Naive thymus-derived CD4-positive, alpha-beta T cell (primary cell): ENCODE measurements at regions not wholly inside any gene's neighbourhood (a gene's known extent, or its start where the extent isn't known, plus 50 kb on each side); places are given as distances from the start of the nearest gene placed in this dataset.
"Not testable (repeated sequence)": the region's sequence is repeated elsewhere in the genome, so short reads cannot be mapped to it uniquely, and the experiment has no call there.

Experiments
- ATAC-seq: fragments of 150-1000 bp; cut with Tn5 transposase; 2 replicates; pipeline ENCODE4 v1.10.0; 2021; ENCODE audit warnings: mild to moderate bottlenecking, moderate library complexity
- CTCF ChIA-PET: fragments of 350-600 bp; sonication (Branson Sonifier 250); formaldehyde crosslinking; loops from one replicate; lab custom pipeline; 2021; ENCODE audit warnings: antibody characterized with exemption; lab: Charles Lee
- POLR2A ChIA-PET: fragments of 350-600 bp; sonication (Branson Sonifier 250); formaldehyde crosslinking; loops from one replicate; lab custom pipeline; 2021; ENCODE audit warnings: antibody characterized with exemption, inconsistent platforms; lab: Charles Lee
- DNase-seq, 9 donors: peaks; one replicate each; pipeline versions ENCODE4 v3.0.0 to v3.0.0-alpha.2; 2020 to 2022; ENCODE audit warnings: mixed read lengths in 1 of 9
- H3K27ac ChIP-seq: one replicate; pipeline ENCODE4 v1.7.0; 2013; ENCODE audit warnings: mild to moderate bottlenecking, low read depth, low read length, moderate library complexity
- H3K27me3 ChIP-seq, 2 donors: one replicate each; pipeline ENCODE4 v1.7.0; 2013; ENCODE audit warnings: low read length in 2 of 2, mild to moderate bottlenecking in 2 of 2, moderate library complexity in 2 of 2; ENCODE audit not compliant: control insufficient read depth in 2 of 2, insufficient read depth in 2 of 2
- H3K36me3 ChIP-seq, 3 experiments: 1 replicate in 2 of 3; 2 replicates in 1 of 3; pipeline ENCODE4 v1.7.0; 2013; ENCODE audit warnings: low read length in 3 of 3, mild to moderate bottlenecking in 3 of 3, moderate library complexity in 1 of 3; ENCODE audit not compliant: insufficient read depth in 3 of 3, control insufficient read depth in 2 of 3
- H3K4me1 ChIP-seq, 2 donors: one replicate each; pipeline ENCODE4 v1.7.0; 2013; ENCODE audit warnings: low read length in 2 of 2, mild to moderate bottlenecking in 2 of 2, moderate library complexity in 1 of 2; ENCODE audit not compliant: control insufficient read depth in 2 of 2, insufficient read depth in 2 of 2
- H3K4me3 ChIP-seq: 2 replicates; pipeline ENCODE4 v1.7.0; 2013; ENCODE audit warnings: mild to moderate bottlenecking, low read length
- H3K9me3 ChIP-seq, 3 experiments: 1 replicate in 2 of 3; 2 replicates in 1 of 3; pipeline ENCODE4 v1.7.0; 2013; ENCODE audit warnings: low read length in 3 of 3; ENCODE audit not compliant: control insufficient read depth in 2 of 3
- H3K27ac Mint-ChIP-seq, 9 donors: one replicate each; pipeline ENCODE4 v1.8.0; 2020 to 2022; ENCODE audit warnings: mixed read lengths in 9 of 9, mild to moderate bottlenecking in 8 of 9, moderate library complexity in 5 of 9, inconsistent platforms in 2 of 9
- H3K27me3 Mint-ChIP-seq, 5 donors: one replicate each; pipeline ENCODE4 v1.8.0; 2021 to 2022; ENCODE audit warnings: mixed read lengths in 5 of 5, mild to moderate bottlenecking in 1 of 5
- H3K36me3 Mint-ChIP-seq, 5 donors: one replicate each; pipeline ENCODE4 v1.8.0; 2020 to 2022; ENCODE audit warnings: mixed read lengths in 5 of 5, mild to moderate bottlenecking in 3 of 5, inconsistent platforms in 1 of 5
- H3K4me1 Mint-ChIP-seq, 7 donors: one replicate each; pipeline ENCODE4 v1.8.0; 2020 to 2022; ENCODE audit warnings: mixed read lengths in 7 of 7, mild to moderate bottlenecking in 3 of 7, inconsistent platforms in 1 of 7
- H3K4me3 Mint-ChIP-seq, 10 donors: one replicate each; pipeline ENCODE4 v1.8.0; 2020 to 2022; ENCODE audit warnings: mild to moderate bottlenecking in 10 of 10, mixed read lengths in 10 of 10, moderate library complexity in 6 of 10, inconsistent platforms in 2 of 10
- H3K9me3 Mint-ChIP-seq, 11 donors: one replicate each; pipeline ENCODE4 v1.8.0; 2020 to 2022; ENCODE audit warnings: mixed read lengths in 11 of 11, mild to moderate bottlenecking in 4 of 11, inconsistent platforms in 1 of 11, moderate library complexity in 1 of 11
- intact Hi-C, 2 donors: fragments of 100-400 bp; cut with micrococcal nuclease; formaldehyde crosslinking; loops; one replicate each; pipeline ENCODE4 v1.15.1; 2023

DNA sequence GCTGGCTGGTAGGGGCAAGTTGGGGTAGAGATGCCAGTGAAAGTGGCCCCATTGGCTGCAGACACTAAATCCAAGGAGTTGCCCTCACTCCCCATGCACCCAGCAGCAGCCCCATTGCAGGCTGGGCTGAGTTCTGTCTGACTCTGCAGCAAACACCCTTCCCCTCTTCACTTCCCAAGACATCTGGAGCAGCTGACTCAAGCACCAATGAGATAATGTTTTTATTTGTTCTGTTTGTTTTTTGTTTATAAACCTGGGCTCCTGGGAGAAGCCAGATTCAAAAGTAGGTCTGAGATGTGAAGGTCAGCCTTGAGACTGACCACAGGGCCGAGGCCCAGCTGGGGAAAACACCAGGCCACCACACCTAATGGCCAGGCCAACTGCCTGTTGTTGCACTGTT lies 545.9 kb upstream of the KLF4 start:
- Histone ChIP-seq H3K9me3 (peaks cover 0 to 4% (median 0%) of the 10 kb centered on the region in 3 experiments), H3K4me1 (no peaks in the 10 kb centered on the region), H3K27ac (no peak overlapping the region), H3K27me3 (no peaks in the 10 kb centered on the region), H3K4me3 (no peak overlapping the region), H3K36me3 (no peaks in the 10 kb centered on the region)
- Mint-ChIP-seq H3K27me3 (peaks cover 0 to 4% (median 0%) of the 10 kb centered on the region in 5 donors), H3K4me3 (no peak overlapping the region), H3K4me1 (no peaks in the 10 kb centered on the region), H3K9me3 (peaks cover 1 to 24% (median 11%) of the 10 kb centered on the region in 11 donors), H3K36me3 (peaks cover 0 to 8% (median 0%) of the 10 kb centered on the region in 5 donors), H3K27ac (no peak overlapping the region)
- DNase-seq = no peak
- no peak for ATAC-seq
- ChIA-PET POLR2A (no interaction called here), CTCF (no interaction called here)
- intact Hi-C loops = no loop called here

DNA sequence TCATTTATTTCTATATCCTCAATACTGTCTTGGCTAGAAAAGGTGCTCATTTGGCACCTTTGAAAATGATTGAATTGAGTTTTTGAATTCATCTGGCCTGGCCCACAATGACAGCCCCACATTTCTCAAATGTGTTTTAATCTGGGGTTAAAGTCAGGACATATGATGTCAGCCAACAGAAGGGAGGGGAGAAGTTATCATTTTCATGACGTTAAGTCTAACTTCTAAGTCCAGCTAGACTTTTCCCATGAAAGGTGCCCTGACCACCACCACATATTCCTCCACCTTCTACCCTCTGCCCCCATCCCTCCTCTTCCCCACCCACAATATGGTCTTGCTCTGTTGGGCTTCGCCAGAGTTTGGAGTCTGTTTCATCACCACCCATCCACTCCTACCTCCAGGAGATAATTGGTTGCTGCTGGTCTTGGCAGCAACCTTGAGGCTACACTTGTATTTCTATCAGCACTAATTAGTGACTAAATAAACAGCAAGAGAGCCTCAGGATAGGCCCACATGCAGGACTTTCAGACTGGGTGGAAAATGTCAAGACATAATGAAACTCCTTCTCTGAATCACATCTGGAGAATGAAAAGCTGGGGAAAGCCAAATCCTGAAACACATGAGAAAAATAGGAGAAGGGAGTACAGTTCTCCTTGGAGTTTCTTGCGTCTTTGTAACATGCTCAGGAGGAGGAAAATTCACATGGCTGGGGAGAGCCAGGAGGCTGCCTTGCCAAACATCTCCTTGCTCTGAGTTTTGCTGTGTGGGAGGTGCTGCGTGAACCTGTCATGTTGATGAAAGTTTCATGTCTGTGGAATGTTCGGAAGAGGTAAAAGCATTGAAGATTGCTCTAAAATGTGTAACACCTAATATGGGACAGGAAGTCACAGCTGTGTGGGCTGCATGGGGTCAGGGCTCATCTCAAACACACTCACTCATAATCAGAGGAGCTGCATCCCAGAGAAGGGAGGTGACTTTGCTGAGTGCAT lies 544.7 kb upstream of the KLF4 start:
- Mint-ChIP-seq H3K36me3 (peaks cover 0 to 8% (median 0%) of the 10 kb centered on the region in 5 donors), H3K4me3 (no peak overlapping the region), H3K4me1 (no peaks in the 10 kb centered on the region), H3K27me3 (peaks cover 0 to 4% (median 0%) of the 10 kb centered on the region in 5 donors), H3K9me3 (peaks cover 1 to 31% (median 12%) of the 10 kb centered on the region in 11 donors), H3K27ac (no peak overlapping the region)
- Histone ChIP-seq H3K4me1 (no peaks in the 10 kb centered on the region), H3K27me3 (no peaks in the 10 kb centered on the region), H3K36me3 (no peaks in the 10 kb centered on the region), H3K4me3 (no peak overlapping the region), H3K9me3 (peaks cover 0 to 4% (median 0%) of the 10 kb centered on the region in 3 experiments), H3K27ac (no peak overlapping the region)
- no peak for DNase-seq
- ChIA-PET CTCF (no interaction called here), POLR2A (no interaction called here)
- no peak for ATAC-seq
- intact Hi-C loops = no loop called here

DNA sequence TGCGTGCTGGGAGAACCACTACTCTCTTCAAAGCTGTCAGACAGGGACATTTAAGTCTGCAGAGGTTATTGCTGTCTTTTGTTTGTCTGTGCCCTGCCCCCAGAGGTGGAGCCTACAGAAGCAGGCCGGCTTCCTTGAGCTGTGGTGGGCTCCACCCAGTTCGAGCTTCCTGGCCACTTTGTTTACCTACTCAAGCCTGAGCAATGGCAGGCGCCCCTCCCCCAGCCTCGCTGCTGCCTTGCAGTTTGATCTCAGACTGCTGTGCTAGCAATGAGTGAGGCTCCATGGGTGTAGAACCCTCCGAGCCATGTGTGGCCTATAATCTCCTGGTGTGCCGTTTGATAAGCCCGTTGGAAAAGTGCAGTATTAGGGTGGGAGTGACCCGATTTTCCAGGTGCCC lies 542.5 kb upstream of the KLF4 start:
- H3K27ac Mint-ChIP-seq, POLR2A ChIA-PET: not testable (repeated sequence)
- peaks cover 5 to 35% (median 11%) of the 10 kb centered on the region in 11 donors for H3K9me3 Mint-ChIP-seq

DNA sequence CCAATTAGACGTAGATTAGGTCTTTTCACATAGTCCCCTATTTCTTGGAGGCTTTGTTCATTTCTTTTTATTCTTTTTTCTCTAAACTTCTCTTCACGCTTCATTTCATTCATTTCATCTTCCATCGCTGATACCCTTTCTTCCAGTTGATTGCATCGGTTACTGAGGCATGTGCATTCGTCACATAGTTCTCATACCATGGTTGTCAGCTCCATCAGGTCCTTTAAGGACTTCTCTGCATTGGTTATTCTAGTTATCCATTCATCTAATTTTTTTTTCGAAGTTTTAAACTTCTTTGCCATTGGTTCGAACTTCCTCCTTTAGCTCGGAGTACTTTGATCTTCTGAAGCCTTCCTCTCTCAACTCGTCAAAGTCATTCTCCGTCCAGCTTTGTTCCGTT lies 541.7 kb upstream of the KLF4 start:
- H3K4me3 Mint-ChIP-seq, H3K4me1 ChIP-seq, H3K36me3 Mint-ChIP-seq, intact Hi-C loops, H3K27ac Mint-ChIP-seq, H3K4me3 ChIP-seq, ATAC-seq, H3K9me3 ChIP-seq, POLR2A ChIA-PET, H3K36me3 ChIP-seq, DNase-seq, H3K27me3 ChIP-seq, H3K27me3 Mint-ChIP-seq, H3K27ac ChIP-seq, H3K4me1 Mint-ChIP-seq, CTCF ChIA-PET: not testable (repeated sequence)
- H3K9me3 Mint-ChIP-seq = peaks cover 5 to 29% (median 10%) of the 10 kb centered on the region in 11 donors

More for the DNA sequence above, 542.5 kb upstream of the KLF4 start:
- H3K4me3 Mint-ChIP-seq, DNase-seq, H3K4me1 ChIP-seq, H3K4me1 Mint-ChIP-seq, H3K9me3 ChIP-seq, intact Hi-C loops, H3K27ac ChIP-seq, ATAC-seq, H3K4me3 ChIP-seq, H3K36me3 Mint-ChIP-seq, H3K36me3 ChIP-seq, H3K27me3 Mint-ChIP-seq, H3K27me3 ChIP-seq, CTCF ChIA-PET: not testable (repeated sequence)

DNA sequence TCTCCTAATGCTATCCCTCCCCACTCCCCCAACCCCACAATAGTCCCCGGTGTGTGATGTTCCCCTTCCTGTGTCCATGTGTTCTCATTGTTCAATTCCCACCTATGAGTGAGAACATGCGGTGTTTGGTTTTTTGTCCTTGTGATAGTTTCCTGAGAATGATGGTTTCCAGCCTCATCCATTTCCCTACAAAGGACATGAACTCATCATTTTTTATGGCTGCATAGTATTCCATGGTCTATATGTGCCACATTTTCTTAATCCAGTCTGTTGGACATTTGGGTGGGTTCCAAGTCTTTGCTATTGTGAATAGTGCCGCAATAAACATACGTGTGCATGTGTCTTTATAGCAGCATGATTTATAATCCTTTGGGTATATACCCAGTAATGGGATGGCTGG lies 537.1 kb upstream of the KLF4 start:
- intact Hi-C loops, H3K9me3 ChIP-seq, CTCF ChIA-PET, H3K27me3 ChIP-seq, H3K4me1 ChIP-seq, DNase-seq, H3K36me3 ChIP-seq, POLR2A ChIA-PET, H3K27ac Mint-ChIP-seq, H3K27me3 Mint-ChIP-seq, H3K27ac ChIP-seq, H3K36me3 Mint-ChIP-seq, H3K4me3 ChIP-seq, H3K4me3 Mint-ChIP-seq, H3K4me1 Mint-ChIP-seq, ATAC-seq: not testable (repeated sequence)
- H3K9me3 Mint-ChIP-seq = peaks cover 6 to 23% (median 10%) of the 10 kb centered on the region in 11 donors

DNA sequence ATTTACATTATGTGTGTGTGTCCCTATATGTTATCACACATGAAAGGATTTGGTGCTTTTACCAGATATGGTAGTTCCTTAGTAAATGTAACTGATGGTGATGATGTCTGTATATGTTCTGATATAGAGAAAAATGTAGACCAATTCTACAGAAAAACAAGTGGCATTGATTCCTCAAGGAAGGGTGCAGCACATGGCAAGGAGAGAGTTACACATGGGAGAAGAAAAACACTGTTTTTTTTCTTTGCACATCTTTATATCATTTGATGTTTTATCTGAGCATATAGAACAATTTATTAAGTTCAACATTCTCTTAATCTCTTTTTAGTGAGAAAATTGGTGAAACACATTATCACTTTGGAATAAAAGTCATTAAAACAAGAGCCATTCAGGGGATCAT lies 535.0 kb upstream of the KLF4 start:
- Mint-ChIP-seq H3K9me3 (peaks cover 1 to 29% (median 10%) of the 10 kb centered on the region in 11 donors), H3K36me3 (peaks cover 0 to 5% (median 0%) of the 10 kb centered on the region in 5 donors), H3K27me3 (peaks cover 0 to 3% (median 0%) of the 10 kb centered on the region in 5 donors), H3K27ac (no peak overlapping the region), H3K4me1 (peaks cover 0 to 1% (median 0%) of the 10 kb centered on the region in 7 donors), H3K4me3 (no peak overlapping the region)
- ChIA-PET CTCF (interaction anchor here (0.6 kb wide), 1 partner anchor 322 kb away, joined by 3 read pairs; no protein-coding TSS in a partner anchor), POLR2A (no interaction called here)
- Histone ChIP-seq H3K4me1 (no peaks in the 10 kb centered on the region), H3K4me3 (no peak overlapping the region), H3K27me3 (no peaks in the 10 kb centered on the region), H3K27ac (no peak overlapping the region), H3K9me3 (no peaks in the 10 kb centered on the region), H3K36me3 (no peaks in the 10 kb centered on the region)
- intact Hi-C loops = no loop called here
- ATAC-seq (no peak), DNase-seq (no peak)
